ENCODE measurements at regions not wholly inside any gene's neighbourhood (a gene's known extent, or its start where the extent isn't known, plus 50 kb on each side); places are given as distances from the start of the nearest gene placed in this dataset.

DNA sequence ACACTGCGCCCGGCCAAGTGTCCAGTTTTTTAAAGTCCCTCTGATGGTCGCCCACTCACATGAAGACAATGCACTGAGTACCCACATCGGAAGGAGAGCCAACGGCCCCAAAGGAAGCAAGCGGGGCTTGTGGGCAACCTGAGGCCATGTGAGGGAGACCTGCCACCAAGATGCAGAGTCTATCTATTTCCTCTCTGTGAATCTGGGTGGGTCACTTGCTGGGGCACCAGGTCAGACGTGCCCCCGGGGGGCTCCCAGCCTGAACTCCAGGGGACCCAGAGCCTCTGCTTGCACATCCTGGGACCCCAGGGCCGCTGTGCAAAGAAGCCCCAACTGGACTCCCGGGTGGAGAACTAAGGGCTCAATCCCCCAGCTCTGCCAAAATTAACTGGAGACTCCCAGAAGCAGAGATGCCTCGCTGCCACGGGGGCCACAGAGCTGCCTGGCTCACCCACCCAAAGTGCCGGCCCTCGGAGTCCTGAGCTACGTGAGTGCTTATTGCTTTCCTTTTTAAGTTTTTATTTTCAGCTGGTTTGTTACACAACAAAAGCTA, 106.4 kb downstream of the BRD1 start:
- H3K4me1 ChIP-seq, result peaks cover 0 to 13% (median 6%) of the 10 kb centered on the region in 3 donors
- H3K36me3 ChIP-seq, result no peaks in the 10 kb centered on the region
- H3K27me3 ChIP-seq, result peaks cover 0 to 68% (median 3%) of the 10 kb centered on the region in 4 donors
- intact Hi-C loops (cut with DNase I), result no loop called here
- H3K27ac ChIP-seq, result no peak overlapping the region
- DNase-seq, result no peak
- no peak overlapping the region for H3K4me3 ChIP-seq
- no peaks in the 10 kb centered on the region for H3K9me3 ChIP-seq
- TF ChIP-seq, protein P1, sequence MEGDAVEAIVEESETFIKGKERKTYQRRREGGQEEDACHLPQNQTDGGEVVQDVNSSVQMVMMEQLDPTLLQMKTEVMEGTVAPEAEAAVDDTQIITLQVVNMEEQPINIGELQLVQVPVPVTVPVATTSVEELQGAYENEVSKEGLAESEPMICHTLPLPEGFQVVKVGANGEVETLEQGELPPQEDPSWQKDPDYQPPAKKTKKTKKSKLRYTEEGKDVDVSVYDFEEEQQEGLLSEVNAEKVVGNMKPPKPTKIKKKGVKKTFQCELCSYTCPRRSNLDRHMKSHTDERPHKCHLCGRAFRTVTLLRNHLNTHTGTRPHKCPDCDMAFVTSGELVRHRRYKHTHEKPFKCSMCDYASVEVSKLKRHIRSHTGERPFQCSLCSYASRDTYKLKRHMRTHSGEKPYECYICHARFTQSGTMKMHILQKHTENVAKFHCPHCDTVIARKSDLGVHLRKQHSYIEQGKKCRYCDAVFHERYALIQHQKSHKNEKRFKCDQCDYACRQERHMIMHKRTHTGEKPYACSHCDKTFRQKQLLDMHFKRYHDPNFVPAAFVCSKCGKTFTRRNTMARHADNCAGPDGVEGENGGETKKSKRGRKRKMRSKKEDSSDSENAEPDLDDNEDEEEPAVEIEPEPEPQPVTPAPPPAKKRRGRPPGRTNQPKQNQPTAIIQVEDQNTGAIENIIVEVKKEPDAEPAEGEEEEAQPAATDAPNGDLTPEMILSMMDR (IDR thresholded peaks at IDR 0.05), result no peak
- TF ChIP-seq POLR2A (IDR thresholded peaks at IDR 0.05), result no peak
- WGBS, 2 donors, result 70 to 89% methylated on average over 5 to 9 of the region's 15 CpGs

DNA sequence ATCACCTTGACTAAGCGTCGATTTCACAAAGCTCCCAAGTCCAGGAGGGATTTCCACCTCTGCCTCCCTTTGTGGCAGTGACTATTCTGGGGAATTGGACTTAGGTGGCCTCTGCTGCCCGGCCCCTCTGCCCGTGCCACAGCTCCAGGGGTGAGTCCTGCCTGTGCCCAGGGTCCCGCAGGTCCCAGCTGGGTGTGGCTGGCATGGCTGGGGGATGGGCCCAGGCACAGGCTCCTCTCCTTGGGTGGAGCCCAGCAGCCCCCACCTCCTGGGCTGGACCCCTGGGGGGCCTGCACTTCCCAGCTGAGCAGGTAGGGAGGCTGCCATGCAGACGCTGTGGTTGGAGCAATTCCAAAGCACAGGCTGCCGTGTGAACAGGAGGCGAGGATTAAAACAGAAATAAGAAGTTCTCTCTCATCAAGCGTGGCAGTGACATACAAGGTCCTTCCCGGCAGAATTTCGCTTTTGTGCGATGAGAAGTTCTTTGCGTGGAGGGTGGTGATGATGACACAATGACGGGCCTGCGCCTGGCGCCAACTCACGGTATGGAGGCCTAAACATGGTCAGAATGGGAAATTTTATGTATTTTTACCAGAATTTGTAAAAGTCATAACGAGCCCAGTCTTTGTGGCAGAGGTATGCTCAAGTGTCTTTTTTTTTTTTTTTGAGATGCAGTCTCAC, 107.3 kb downstream of the BRD1 start:
- H3K4me3 ChIP-seq, result no peak overlapping the region
- H3K9me3 ChIP-seq, result no peaks in the 10 kb centered on the region
- no peaks in the 10 kb centered on the region for H3K36me3 ChIP-seq
- no peak overlapping the region for H3K27ac ChIP-seq
- 74 to 78% methylated on average over 14 to 15 of the region's 18 CpGs for WGBS, 2 donors
- peaks cover 0 to 68% (median 2%) of the 10 kb centered on the region in 4 donors for H3K27me3 ChIP-seq
- H3K4me1 ChIP-seq, result peaks cover 0 to 13% (median 6%) of the 10 kb centered on the region in 3 donors
- TF ChIP-seq POLR2A (IDR thresholded peaks at IDR 0.05), result no peak
- TF ChIP-seq, protein P1 (IDR thresholded peaks at IDR 0.05), result no peak
- intact Hi-C loops (cut with DNase I), result no loop called here
- no peak for DNase-seq

DNA sequence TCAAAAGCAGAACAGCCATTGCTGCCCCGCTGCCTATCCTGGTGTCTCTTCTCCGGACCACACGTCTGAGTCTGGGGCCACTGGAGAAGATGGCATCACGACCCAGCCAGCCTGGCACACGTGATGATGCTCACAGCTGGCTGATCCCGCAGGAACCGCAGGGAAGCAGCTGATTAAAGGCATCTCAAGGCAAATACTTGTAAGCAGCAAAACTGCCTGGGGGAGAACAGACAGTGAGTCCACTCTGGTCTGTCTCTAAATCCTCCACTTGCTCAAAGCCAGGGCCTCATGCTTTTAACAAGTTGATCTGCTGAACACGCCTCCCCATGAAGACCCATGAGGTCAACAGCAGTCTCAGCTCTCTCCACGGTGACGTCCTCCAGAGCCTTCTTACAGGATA, 108.6 kb downstream of the BRD1 start:
- TF ChIP-seq, protein P1 (IDR thresholded peaks at IDR 0.05), result no peak
- no peak for TF ChIP-seq POLR2A (IDR thresholded peaks at IDR 0.05)
- H3K9me3 ChIP-seq, result no peaks in the 10 kb centered on the region
- H3K27me3 ChIP-seq, result peaks cover 0 to 66% (median 0%) of the 10 kb centered on the region in 4 donors
- WGBS, 2 donors, result 70 to 81% methylated on average over 6 to 10 of the region's 10 CpGs
- H3K4me1 ChIP-seq, result peaks cover 0 to under 1% (median 0%) of the 10 kb centered on the region in 3 donors
- intact Hi-C loops (cut with DNase I), result no loop called here
- DNase-seq, result no peak
- H3K4me3 ChIP-seq, result no peak overlapping the region
- H3K36me3 ChIP-seq, result no peaks in the 10 kb centered on the region
- H3K27ac ChIP-seq, result no peak overlapping the region

DNA sequence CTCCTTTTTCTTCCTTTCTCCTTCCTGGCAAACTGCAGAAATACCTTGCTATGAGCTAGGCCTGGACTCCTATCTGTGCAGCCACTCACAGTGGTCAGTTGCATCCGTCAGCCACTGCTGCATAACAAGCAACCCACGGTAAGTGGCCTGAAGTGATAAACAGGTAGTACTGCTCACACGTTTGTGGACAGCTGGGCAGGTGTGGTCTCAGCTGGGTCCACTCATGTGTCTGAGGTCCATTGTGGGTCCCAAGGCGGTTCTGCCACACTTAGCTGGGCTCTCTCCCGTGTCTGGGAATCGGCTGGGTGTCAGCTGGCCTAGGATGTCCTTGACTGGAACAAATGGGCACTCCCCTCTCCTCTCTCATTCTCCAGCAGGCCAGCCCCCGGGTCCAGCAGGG, 109.3 kb downstream of the BRD1 start:
- Histone ChIP-seq H3K9me3 (no peaks in the 10 kb centered on the region), H3K27me3 (peaks cover 0 to 63% (median 0%) of the 10 kb centered on the region in 4 donors), H3K4me3 (no peak overlapping the region), H3K36me3 (no peaks in the 10 kb centered on the region), H3K27ac (no peak overlapping the region), H3K4me1 (no peaks in the 10 kb centered on the region)
- WGBS, 2 donors, result 52 to 85% methylated on average over 3 to 4 of the region's 7 CpGs
- no peak for DNase-seq
- TF ChIP-seq, protein P1 (IDR thresholded peaks at IDR 0.05), result no peak
- TF ChIP-seq POLR2A (IDR thresholded peaks at IDR 0.05), result no peak
- intact Hi-C loops (cut with DNase I), result no loop called here

DNA sequence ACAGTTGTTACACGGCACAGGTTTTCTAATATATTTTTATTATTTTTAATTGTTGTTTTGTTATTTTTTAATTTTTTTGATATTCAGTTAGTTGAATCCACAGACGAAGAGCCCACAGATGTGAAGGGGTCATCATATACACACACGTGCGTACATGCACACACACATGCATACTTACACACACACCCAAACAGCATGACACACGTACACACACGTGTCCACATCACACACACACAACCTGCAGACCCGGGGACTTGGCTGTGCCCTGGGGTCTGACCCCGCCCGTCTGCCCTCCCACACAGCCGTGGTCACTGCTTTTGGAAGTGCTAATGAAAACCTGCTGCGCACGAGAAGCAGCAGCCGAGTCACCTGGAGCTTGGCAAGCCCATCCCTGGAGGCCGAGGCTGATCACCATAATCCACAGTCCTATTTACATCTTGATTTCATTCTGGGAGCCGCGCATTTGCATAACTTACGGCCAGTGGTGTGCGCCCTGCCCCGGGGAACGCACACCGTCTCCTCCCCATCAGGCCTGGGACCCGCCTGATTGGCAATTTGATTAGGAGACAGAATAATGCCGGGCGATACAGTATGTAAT, 110.3 kb downstream of the BRD1 start:
- DNase-seq, result no peak
- WGBS, 2 donors, result 70 to 74% methylated on average over 16 to 24 of the region's 24 CpGs

More for the DNA sequence above, 110.3 kb downstream of the BRD1 start:
- H3K36me3 ChIP-seq, result no peaks in the 10 kb centered on the region
- H3K27ac ChIP-seq, result no peak overlapping the region
- intact Hi-C loops (cut with DNase I), result no loop called here
- H3K4me1 ChIP-seq, result no peaks in the 10 kb centered on the region
- H3K27me3 ChIP-seq, result peaks cover 0 to 68% (median 2%) of the 10 kb centered on the region in 4 donors
- H3K4me3 ChIP-seq, result no peak overlapping the region
- TF ChIP-seq, protein P1 (IDR thresholded peaks at IDR 0.05), result no peak
- no peak for TF ChIP-seq POLR2A (IDR thresholded peaks at IDR 0.05)
- no peaks in the 10 kb centered on the region for H3K9me3 ChIP-seq

All from esophagus squamous epithelium (tissue), 5 donors.